ENCODE measurements at regions not wholly inside any gene's neighbourhood (a gene's known extent, or its start where the extent isn't known, plus 50 kb on each side); places are given as distances from the start of the nearest gene placed in this dataset.

DNA sequence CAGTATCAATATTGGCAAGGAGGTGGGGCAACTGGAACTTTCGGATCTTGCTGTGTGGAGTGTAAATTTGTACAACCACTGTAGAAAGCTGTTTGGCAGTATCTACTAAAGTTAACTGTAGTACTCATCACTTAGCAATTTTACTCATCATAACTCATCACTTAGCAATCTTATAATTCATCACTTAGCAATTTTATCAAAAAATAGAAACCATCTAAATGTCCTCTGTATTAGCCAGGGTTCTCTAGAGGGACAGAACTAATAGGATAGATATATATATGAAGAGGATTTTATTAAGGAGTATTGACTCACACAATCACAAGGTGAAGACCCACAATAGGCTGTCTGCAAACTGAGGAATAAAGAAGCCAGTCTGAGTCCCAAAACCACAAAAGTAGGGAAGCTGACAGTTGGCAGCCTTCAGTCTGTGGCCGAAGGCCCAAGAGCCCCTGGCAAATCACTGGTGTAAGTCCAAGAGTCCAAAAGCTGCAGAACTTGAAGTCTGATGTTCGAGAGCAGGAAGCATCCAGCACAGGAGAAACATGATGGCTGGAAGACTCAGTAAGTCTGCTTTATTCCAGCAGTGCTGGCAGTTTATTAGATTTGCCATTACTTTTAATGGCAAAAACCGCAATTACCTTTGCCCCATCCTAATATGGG, 92.9 kb upstream of the USP47 start:
- FAIRE-seq (no peak), DNase-seq (no peak)
- Histone ChIP-seq H3K9me3 (ENCODE audit: control insufficient read depth in 2 of 2, insufficient read depth in 1 of 2, low read depth in 1 of 2, low read length in 1 of 2) (no peaks in the 10 kb centered on the region), H3K27ac (ENCODE audit: low read depth in 1 of 3, low read length in 2 of 3) (no peak overlapping the region), H3K36me3 (ENCODE audit: control insufficient read depth in 3 of 3, insufficient read depth in 2 of 3, low read depth in 1 of 3, low read length in 3 of 3) (no peaks in the 10 kb centered on the region), H3K27me3 (ENCODE audit: control insufficient read depth in 3 of 3, insufficient read depth in 3 of 3, low read length in 3 of 3) (peaks cover 0 to 12% (median 0%) of the 10 kb centered on the region in 3 donors), H3K4me1 (ENCODE audit: control insufficient read depth in 3 of 3, insufficient read depth in 2 of 3, low read depth in 1 of 3, low read length in 2 of 3) (no peaks in the 10 kb centered on the region), H3K4me3 (ENCODE audit: low read depth in 1 of 3, low read length in 3 of 3) (no peak overlapping the region)
- 60 to 79% (median 78%) methylated on average over 4 of the region's 4 CpGs for WGBS, 3 donors

GRCh38 chr11:11747570-11747969, 94.2 kb upstream of the USP47 start:
- H3K27ac ChIP-seq (ENCODE audit: low read depth in 1 of 3, low read length in 2 of 3) = no peak overlapping the region
- no peaks in the 10 kb centered on the region for H3K9me3 ChIP-seq (ENCODE audit: control insufficient read depth in 2 of 2, insufficient read depth in 1 of 2, low read depth in 1 of 2, low read length in 1 of 2)
- no peak overlapping the region for H3K4me3 ChIP-seq (ENCODE audit: low read depth in 1 of 3, low read length in 3 of 3)
- FAIRE-seq (no peak), DNase-seq (no peak)
- WGBS, 3 donors = 87 to 97% (median 96%) methylated on average over 1 of the region's 1 CpG
- H3K27me3 ChIP-seq (ENCODE audit: control insufficient read depth in 3 of 3, insufficient read depth in 3 of 3, low read length in 3 of 3) = peaks cover 0 to 12% (median 0%) of the 10 kb centered on the region in 3 donors
- no peaks in the 10 kb centered on the region for H3K4me1 ChIP-seq (ENCODE audit: control insufficient read depth in 3 of 3, insufficient read depth in 2 of 3, low read depth in 1 of 3, low read length in 2 of 3)
- H3K36me3 ChIP-seq (ENCODE audit: control insufficient read depth in 3 of 3, insufficient read depth in 2 of 3, low read depth in 1 of 3, low read length in 3 of 3) = no peaks in the 10 kb centered on the region

DNA sequence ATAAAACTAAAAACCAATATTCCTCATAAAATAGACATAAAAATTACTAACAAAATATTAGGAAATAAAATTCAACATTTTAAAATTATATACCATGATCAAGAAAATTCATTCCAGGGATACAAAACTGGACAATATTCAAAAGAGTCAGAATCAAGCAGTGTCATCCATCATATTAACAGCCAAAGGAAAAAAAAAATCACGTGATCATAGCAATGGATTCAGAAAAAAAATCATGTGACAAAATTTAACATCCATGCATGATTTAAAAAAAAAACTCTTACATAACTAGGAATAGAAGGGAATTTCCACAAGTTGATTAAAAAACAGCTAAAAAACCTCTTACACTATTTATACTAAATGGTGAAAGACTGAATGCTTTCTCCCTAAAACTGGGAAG, 95.3 kb upstream of the USP47 start:
- FAIRE-seq (no peak), DNase-seq (no peak)
- H3K27me3 ChIP-seq (ENCODE audit: control insufficient read depth in 3 of 3, insufficient read depth in 3 of 3, low read length in 3 of 3) = peaks cover 0 to 8% (median 0%) of the 10 kb centered on the region in 3 donors
- H3K4me3 ChIP-seq (ENCODE audit: low read depth in 1 of 3, low read length in 3 of 3) = no peak overlapping the region
- WGBS, 3 donors = 69 to 76% (median 74%) methylated on average over 1 of the region's 1 CpG
- no peak overlapping the region for H3K27ac ChIP-seq (ENCODE audit: low read depth in 1 of 3, low read length in 2 of 3)
- no peaks in the 10 kb centered on the region for H3K4me1 ChIP-seq (ENCODE audit: control insufficient read depth in 3 of 3, insufficient read depth in 2 of 3, low read depth in 1 of 3, low read length in 2 of 3)
- no peaks in the 10 kb centered on the region for H3K9me3 ChIP-seq (ENCODE audit: control insufficient read depth in 2 of 2, insufficient read depth in 1 of 2, low read depth in 1 of 2, low read length in 1 of 2)
- no peaks in the 10 kb centered on the region for H3K36me3 ChIP-seq (ENCODE audit: control insufficient read depth in 3 of 3, insufficient read depth in 2 of 3, low read depth in 1 of 3, low read length in 3 of 3)

DNA sequence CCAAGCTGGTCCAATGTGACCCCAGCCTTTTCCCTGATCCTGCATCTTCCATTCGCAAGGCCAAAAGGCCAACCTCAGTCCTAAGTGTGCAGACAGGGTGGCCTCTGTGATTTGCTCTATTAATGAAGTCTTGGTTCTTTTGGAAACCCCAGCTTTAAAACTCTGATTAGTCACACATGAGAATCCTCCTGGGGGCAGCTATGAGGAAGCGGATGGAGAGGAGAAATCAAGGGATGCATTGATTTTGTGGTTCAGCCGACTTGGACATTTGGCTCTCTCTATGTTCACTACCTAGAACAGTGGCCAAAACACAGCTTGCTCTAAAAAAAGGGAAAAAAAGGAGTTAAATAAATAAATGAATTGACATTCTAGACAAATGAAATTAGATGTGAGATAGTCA, 98.6 kb upstream of the USP47 start:
- Histone ChIP-seq H3K36me3 (ENCODE audit: control insufficient read depth in 3 of 3, insufficient read depth in 2 of 3, low read depth in 1 of 3, low read length in 3 of 3) (no peaks in the 10 kb centered on the region), H3K4me3 (ENCODE audit: low read depth in 1 of 3, low read length in 3 of 3) (no peak overlapping the region), H3K4me1 (ENCODE audit: control insufficient read depth in 3 of 3, insufficient read depth in 2 of 3, low read depth in 1 of 3, low read length in 2 of 3) (no peaks in the 10 kb centered on the region), H3K27ac (ENCODE audit: low read depth in 1 of 3, low read length in 2 of 3) (no peak overlapping the region), H3K9me3 (ENCODE audit: control insufficient read depth in 2 of 2, insufficient read depth in 1 of 2, low read depth in 1 of 2, low read length in 1 of 2) (no peaks in the 10 kb centered on the region), H3K27me3 (ENCODE audit: control insufficient read depth in 3 of 3, insufficient read depth in 3 of 3, low read length in 3 of 3) (peaks cover 0 to 2% (median 0%) of the 10 kb centered on the region in 3 donors)
- FAIRE-seq (no peak), DNase-seq (no peak)
- 85 to 91% (median 87%) methylated on average over 3 of the region's 3 CpGs for WGBS, 3 donors

DNA sequence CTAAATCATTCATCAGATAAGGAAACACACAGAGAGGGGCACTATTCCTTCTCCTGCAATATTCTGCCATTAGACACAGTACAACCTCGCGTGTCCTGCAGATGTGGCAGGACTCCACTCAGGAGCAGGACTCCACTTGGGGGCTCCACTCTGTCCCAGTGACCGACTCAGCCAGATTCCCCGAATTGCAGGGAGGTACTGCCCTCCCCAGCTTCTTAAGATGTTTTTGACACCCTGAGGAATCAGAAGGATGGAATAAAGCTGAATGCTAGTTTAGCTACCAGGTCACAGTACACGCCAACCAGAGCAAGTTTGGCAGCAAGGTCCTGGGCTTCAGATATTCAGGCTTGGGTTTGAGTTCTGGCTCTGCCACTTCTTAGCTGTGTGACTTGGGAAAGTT, 99.3 kb upstream of the USP47 start:
- H3K27ac ChIP-seq (ENCODE audit: low read depth in 1 of 3, low read length in 2 of 3) = no peak overlapping the region
- no peak for FAIRE-seq

DNA sequence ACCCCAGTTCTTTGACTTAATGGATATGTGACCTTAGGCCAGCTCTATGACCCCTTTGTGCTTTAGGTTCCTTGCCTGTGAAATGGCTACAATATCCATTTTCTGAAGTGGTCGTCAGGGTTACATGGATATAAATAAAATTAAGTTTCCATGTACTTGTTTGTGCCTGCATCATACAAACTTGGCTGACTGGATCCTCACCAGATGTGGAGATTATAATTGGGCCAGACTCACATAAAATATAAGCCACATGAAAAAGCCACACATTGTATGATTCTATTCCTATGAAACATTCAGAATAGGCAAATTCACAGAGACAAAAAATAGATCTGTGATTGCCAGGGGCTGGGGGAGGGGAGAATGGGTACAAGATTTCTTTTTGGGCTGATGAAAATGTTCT, 100.9 kb upstream of the USP47 start:
- Histone ChIP-seq H3K4me1 (ENCODE audit: control insufficient read depth in 3 of 3, insufficient read depth in 2 of 3, low read depth in 1 of 3, low read length in 2 of 3) (no peaks in the 10 kb centered on the region), H3K4me3 (ENCODE audit: low read depth in 1 of 3, low read length in 3 of 3) (no peak overlapping the region), H3K27ac (ENCODE audit: low read depth in 1 of 3, low read length in 2 of 3) (no peak overlapping the region), H3K27me3 (ENCODE audit: control insufficient read depth in 3 of 3, insufficient read depth in 3 of 3, low read length in 3 of 3) (peaks cover 0 to 2% (median 0%) of the 10 kb centered on the region in 3 donors), H3K36me3 (ENCODE audit: control insufficient read depth in 3 of 3, insufficient read depth in 2 of 3, low read depth in 1 of 3, low read length in 3 of 3) (no peaks in the 10 kb centered on the region), H3K9me3 (ENCODE audit: control insufficient read depth in 2 of 2, insufficient read depth in 1 of 2, low read depth in 1 of 2, low read length in 1 of 2) (no peaks in the 10 kb centered on the region)
- WGBS, 3 donors = 26 to 79% (median 60%) methylated on average over 1 of the region's 1 CpG
- DNase-seq (no peak), FAIRE-seq (no peak)

More for the DNA sequence above, 99.3 kb upstream of the USP47 start:
- Histone ChIP-seq H3K27me3 (ENCODE audit: control insufficient read depth in 3 of 3, insufficient read depth in 3 of 3, low read length in 3 of 3) (peaks cover 0 to 2% (median 0%) of the 10 kb centered on the region in 3 donors), H3K4me1 (ENCODE audit: control insufficient read depth in 3 of 3, insufficient read depth in 2 of 3, low read depth in 1 of 3, low read length in 2 of 3) (no peaks in the 10 kb centered on the region), H3K36me3 (ENCODE audit: control insufficient read depth in 3 of 3, insufficient read depth in 2 of 3, low read depth in 1 of 3, low read length in 3 of 3) (no peaks in the 10 kb centered on the region), H3K9me3 (ENCODE audit: control insufficient read depth in 2 of 2, insufficient read depth in 1 of 2, low read depth in 1 of 2, low read length in 1 of 2) (no peaks in the 10 kb centered on the region), H3K4me3 (ENCODE audit: low read depth in 1 of 3, low read length in 3 of 3) (no peak overlapping the region)
- DNase-seq = no peak
- WGBS, 3 donors = 85 to 86% (median 85%) methylated on average over 5 of the region's 5 CpGs

DNA sequence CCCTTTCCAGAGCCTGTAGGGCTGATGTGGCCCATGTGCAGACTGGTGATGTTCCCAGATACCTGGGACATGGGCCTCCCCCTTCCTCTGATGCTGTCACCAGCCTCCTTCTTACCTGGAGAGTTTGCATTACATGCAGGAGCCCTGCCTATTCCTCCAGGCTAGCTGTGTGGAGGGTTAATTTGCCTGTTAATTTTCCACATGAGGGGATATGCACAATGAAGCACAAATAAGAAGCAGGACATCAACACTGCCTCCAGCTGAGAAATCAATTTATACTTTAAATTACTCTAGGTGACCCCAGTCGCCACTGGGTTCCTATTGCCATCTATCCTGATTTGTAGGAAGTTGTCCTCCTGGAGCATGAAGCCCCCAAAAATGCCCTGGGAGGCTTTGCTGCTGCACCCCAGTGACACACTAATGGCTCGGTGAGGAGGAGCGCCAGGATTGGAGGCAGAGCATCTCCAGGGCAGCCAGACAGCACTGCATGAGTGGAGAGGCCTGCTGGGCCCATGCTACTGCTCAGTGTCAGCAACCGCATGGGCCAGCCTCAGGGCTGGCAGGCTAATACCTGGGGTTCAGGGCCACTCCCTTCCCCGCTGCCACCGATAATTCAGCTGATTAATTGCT, 101.6 kb upstream of the USP47 start:
- DNase-seq (no peak), FAIRE-seq (no peak)
- 69 to 76% (median 70%) methylated on average over 6 of the region's 6 CpGs for WGBS, 3 donors
- H3K9me3 ChIP-seq (ENCODE audit: control insufficient read depth in 2 of 2, insufficient read depth in 1 of 2, low read depth in 1 of 2, low read length in 1 of 2) = no peaks in the 10 kb centered on the region
- no peak overlapping the region for H3K4me3 ChIP-seq (ENCODE audit: low read depth in 1 of 3, low read length in 3 of 3)
- H3K36me3 ChIP-seq (ENCODE audit: control insufficient read depth in 3 of 3, insufficient read depth in 2 of 3, low read depth in 1 of 3, low read length in 3 of 3) = no peaks in the 10 kb centered on the region
- H3K27ac ChIP-seq (ENCODE audit: low read depth in 1 of 3, low read length in 2 of 3) = no peak overlapping the region
- peaks cover 0 to 2% (median 0%) of the 10 kb centered on the region in 3 donors for H3K27me3 ChIP-seq (ENCODE audit: control insufficient read depth in 3 of 3, insufficient read depth in 3 of 3, low read length in 3 of 3)
- no peaks in the 10 kb centered on the region for H3K4me1 ChIP-seq (ENCODE audit: control insufficient read depth in 3 of 3, insufficient read depth in 2 of 3, low read depth in 1 of 3, low read length in 2 of 3)

DNA sequence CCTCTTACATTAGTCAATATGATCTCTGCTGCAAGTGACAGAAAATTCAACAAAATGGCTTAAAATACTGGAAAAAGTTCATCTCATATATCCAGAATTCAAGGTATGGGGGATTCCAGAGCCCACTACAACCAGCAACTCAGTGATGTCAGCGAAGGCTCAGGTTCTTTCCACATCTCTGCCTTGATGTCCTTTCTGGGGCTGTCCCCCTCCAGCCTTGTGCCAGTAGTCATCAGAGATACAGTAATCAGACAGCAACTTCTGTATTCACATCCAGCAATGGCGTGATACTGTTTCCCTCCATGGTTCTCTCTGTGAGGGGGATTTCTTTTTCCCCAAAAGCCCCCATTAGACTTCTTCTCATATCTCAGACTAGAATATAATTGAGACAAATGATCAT, 103.4 kb upstream of the USP47 start:
- H3K9me3 ChIP-seq (ENCODE audit: control insufficient read depth in 2 of 2, insufficient read depth in 1 of 2, low read depth in 1 of 2, low read length in 1 of 2) = no peaks in the 10 kb centered on the region
- DNase-seq (no peak), FAIRE-seq (no peak)
- peaks cover 0 to 2% (median 0%) of the 10 kb centered on the region in 3 donors for H3K27me3 ChIP-seq (ENCODE audit: control insufficient read depth in 3 of 3, insufficient read depth in 3 of 3, low read length in 3 of 3)
- no peaks in the 10 kb centered on the region for H3K4me1 ChIP-seq (ENCODE audit: control insufficient read depth in 3 of 3, insufficient read depth in 2 of 3, low read depth in 1 of 3, low read length in 2 of 3)
- WGBS, 3 donors = 78 to 93% (median 78%) methylated on average over 2 of the region's 2 CpGs
- no peak overlapping the region for H3K27ac ChIP-seq (ENCODE audit: low read depth in 1 of 3, low read length in 2 of 3)
- no peaks in the 10 kb centered on the region for H3K36me3 ChIP-seq (ENCODE audit: control insufficient read depth in 3 of 3, insufficient read depth in 2 of 3, low read depth in 1 of 3, low read length in 3 of 3)
- H3K4me3 ChIP-seq (ENCODE audit: low read depth in 1 of 3, low read length in 3 of 3) = no peak overlapping the region

Measured in small intestine (tissue), 7 donors.